Caco-2 (cell line): ENCODE measurements at regions not wholly inside any gene's neighbourhood (a gene's known extent, or its start where the extent isn't known, plus 50 kb on each side); places are given as distances from the start of the nearest gene placed in this dataset.

Experiments
- BruUV-seq: library from RNA; stranded (reverse); fragments of 400-500 nt; replicated peaks from 2 replicates; lab custom pipeline; 2021; lab: Mats Ljungman, UMichigan
- CTCF ChIA-PET: fragments of 300-600 bp; sonication (Branson Sonifier 250); formaldehyde crosslinking; loops from one replicate; lab custom pipeline; 2022; ENCODE audit warnings: antibody characterized with exemption; lab: Charles Lee
- POLR2A ChIA-PET: fragments of 300-600 bp; sonication (Branson Sonifier 250); formaldehyde crosslinking; loops from one replicate; lab custom pipeline; 2022; ENCODE audit warnings: antibody characterized with exemption; lab: Charles Lee
- DNase-seq, 2 experiments: peaks; one replicate each; pipeline versions ENCODE4 v3.0.0 to v3.0.0-alpha.2; 2020 to 2022
- H3K27me3 ChIP-seq: replicated peaks from 2 replicates; pipeline ENCODE4 v1.6.0; 2011; ENCODE audit warnings: low read length; ENCODE audit not compliant: control insufficient read depth, insufficient read depth
- H3K36me3 ChIP-seq: 2 replicates; pipeline ENCODE4 v1.5.1; 2011; ENCODE audit warnings: low read length; ENCODE audit not compliant: control insufficient read depth, insufficient read depth
- H3K4me1 ChIP-seq: fragments of 250-450 bp; sonication (Bioruptor Pico); 2 replicates; pipeline ENCODE4 v1.5.1; 2020; ENCODE audit warnings: mild to moderate bottlenecking
- H3K4me3 ChIP-seq: 2 replicates; pipeline ENCODE4 v1.5.1; 2011; ENCODE audit warnings: low read depth, mild to moderate bottlenecking, control low read depth, low read length
- H3K9me3 ChIP-seq: fragments of 250-450 bp; sonication (Bioruptor Pico); 2 replicates; pipeline ENCODE4 v1.5.1; 2020; ENCODE audit warnings: mild to moderate bottlenecking, moderate library complexity
- H3K27ac Mint-ChIP-seq: one replicate; pipeline ENCODE4 v1.8.0; 2022; ENCODE audit warnings: mixed read lengths; ENCODE audit not compliant: unreplicated experiment
- H3K27me3 Mint-ChIP-seq: one replicate; pipeline ENCODE4 v1.8.0; 2022; ENCODE audit warnings: mixed read lengths; ENCODE audit not compliant: insufficient read depth, unreplicated experiment
- H3K36me3 Mint-ChIP-seq: one replicate; pipeline ENCODE4 v1.8.0; 2022; ENCODE audit warnings: mild to moderate bottlenecking, mixed read lengths; ENCODE audit not compliant: insufficient read depth, unreplicated experiment
- H3K4me1 Mint-ChIP-seq: one replicate; pipeline ENCODE4 v1.8.0; 2022; ENCODE audit warnings: low read depth, mixed read lengths; ENCODE audit not compliant: unreplicated experiment
- H3K4me3 Mint-ChIP-seq: one replicate; pipeline ENCODE4 v1.8.0; 2022; ENCODE audit warnings: mild to moderate bottlenecking, moderate library complexity, mixed read lengths; ENCODE audit not compliant: unreplicated experiment
- H3K9me3 Mint-ChIP-seq: one replicate; pipeline ENCODE4 v1.8.0; 2022; ENCODE audit warnings: mixed read lengths; ENCODE audit not compliant: unreplicated experiment
- intact Hi-C: fragments of 100-400 bp; cut with micrococcal nuclease; formaldehyde crosslinking; loops from one replicate; pipeline ENCODE4 v1.10.0; 2022; ENCODE audit not compliant: unreplicated experiment
- TF ChIP-seq, protein P1 (sequence below), 2 experiments: fragments of 200-600 bp in 1 of 2; IDR thresholded peaks; 1 replicate in 1 of 2; 2 replicates in 1 of 2; pipeline versions ENCODE4 v1.5.1 to v1.8.0; 2011 to 2022; ENCODE audit warnings: antibody characterized with exemption in 1 of 2, control low read depth in 1 of 2, inconsistent platforms in 1 of 2, low read depth in 1 of 2, low read length in 1 of 2, mild to moderate bottlenecking in 1 of 2, moderate library complexity in 1 of 2; ENCODE audit not compliant: insufficient read depth in 1 of 2, severe bottlenecking in 1 of 2, unreplicated experiment in 1 of 2

DNA sequence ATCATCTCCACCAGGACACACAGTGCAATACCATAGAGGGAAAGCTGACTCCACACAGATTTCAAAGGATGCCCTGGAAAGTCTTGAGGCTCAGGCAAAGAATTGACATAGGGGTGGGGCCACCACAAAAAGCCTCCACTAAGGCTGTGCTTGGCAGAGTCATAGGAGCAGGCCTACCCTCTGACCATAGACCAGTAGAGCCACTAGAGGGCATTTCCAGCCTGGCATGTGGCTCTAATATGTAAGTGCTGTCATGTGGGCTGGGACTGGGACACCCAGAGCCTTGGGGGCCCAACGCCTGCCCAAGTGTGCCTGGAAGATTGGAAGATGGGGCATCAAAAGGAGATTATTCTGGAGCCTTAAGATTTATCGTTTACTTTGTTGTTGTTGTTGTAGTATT is 726.0 kb downstream of the DNAH5 start:
- TF ChIP-seq, protein P1, sequence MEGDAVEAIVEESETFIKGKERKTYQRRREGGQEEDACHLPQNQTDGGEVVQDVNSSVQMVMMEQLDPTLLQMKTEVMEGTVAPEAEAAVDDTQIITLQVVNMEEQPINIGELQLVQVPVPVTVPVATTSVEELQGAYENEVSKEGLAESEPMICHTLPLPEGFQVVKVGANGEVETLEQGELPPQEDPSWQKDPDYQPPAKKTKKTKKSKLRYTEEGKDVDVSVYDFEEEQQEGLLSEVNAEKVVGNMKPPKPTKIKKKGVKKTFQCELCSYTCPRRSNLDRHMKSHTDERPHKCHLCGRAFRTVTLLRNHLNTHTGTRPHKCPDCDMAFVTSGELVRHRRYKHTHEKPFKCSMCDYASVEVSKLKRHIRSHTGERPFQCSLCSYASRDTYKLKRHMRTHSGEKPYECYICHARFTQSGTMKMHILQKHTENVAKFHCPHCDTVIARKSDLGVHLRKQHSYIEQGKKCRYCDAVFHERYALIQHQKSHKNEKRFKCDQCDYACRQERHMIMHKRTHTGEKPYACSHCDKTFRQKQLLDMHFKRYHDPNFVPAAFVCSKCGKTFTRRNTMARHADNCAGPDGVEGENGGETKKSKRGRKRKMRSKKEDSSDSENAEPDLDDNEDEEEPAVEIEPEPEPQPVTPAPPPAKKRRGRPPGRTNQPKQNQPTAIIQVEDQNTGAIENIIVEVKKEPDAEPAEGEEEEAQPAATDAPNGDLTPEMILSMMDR (IDR thresholded peaks at IDR 0.05; ENCODE audit: insufficient read depth in 1 of 2, low read depth in 1 of 2, low read length in 1 of 2, severe bottlenecking in 1 of 2, unreplicated experiment in 1 of 2) = peak; percentile 21 to 28
- Mint-ChIP-seq H3K4me3 (no peak overlapping the region), H3K9me3 (no peaks in the 10 kb centered on the region), H3K36me3 (no peaks in the 10 kb centered on the region), H3K4me1 (no peaks in the 10 kb centered on the region), H3K27ac (no peak overlapping the region), H3K27me3 (peaks cover 3% of the 10 kb centered on the region)
- CTCF ChIA-PET = no interaction called here
- no peaks in the 10 kb centered on the region for H3K9me3 ChIP-seq
- no peaks in the 10 kb centered on the region for H3K4me1 ChIP-seq
- POLR2A ChIA-PET = no interaction called here
- BruUV-seq = no TSS peak
- intact Hi-C loops = loop anchor here (1.0 kb wide), 2 partner anchors 261 to 739 kb away; no protein-coding TSS in a partner anchor
- peak in 1 of 2 experiments; percentile 6 for DNase-seq
- H3K27me3 ChIP-seq = no peaks in the 10 kb centered on the region; the same call in 1 of the 2 replicates
- no peak overlapping the region for H3K4me3 ChIP-seq
- no peaks in the 10 kb centered on the region for H3K36me3 ChIP-seq

DNA sequence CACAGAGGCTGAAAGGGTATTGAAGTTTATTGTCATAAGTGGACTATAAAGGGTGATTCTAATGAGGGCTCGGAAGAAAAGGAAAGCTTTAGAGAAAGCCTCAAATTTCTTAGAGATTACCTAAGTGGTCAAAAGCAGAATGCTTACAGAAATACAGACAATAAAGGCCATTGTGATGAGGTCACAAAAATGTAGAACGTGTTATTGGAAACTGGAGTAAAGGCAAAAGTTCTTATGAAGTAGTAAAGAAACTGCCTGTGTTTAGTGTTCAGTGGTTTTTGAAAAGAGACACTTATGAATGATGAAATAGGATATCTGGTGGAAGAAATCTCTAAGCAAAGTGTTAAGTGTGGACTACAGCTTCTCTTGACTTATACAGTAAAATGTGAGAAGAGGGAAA is 726.9 kb downstream of the DNAH5 start:
- POLR2A ChIA-PET = no interaction called here

DNA sequence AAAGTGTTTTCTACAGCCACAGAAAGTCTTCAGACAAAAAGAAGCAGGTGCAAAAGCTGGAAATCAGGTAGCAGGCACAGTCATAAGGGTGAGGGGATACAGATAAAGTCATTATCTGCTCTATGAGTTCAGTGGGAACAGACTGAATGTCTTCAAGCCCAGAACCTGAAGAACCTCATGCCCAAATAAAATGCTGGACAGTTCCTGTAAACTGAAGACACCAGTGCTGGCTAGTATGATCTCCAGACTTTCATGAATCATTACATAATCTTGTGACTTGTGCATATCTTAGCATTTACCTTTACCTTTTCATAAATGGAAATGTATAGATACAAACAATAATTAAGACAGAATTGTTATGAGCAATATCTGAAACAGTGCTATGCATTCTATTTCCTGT is 728.7 kb downstream of the DNAH5 start:
- no peaks in the 10 kb centered on the region for H3K4me1 Mint-ChIP-seq
- DNase-seq = no peak
- no peaks in the 10 kb centered on the region for H3K36me3 Mint-ChIP-seq
- intact Hi-C loops = no loop called here
- Histone ChIP-seq H3K9me3 (no peaks in the 10 kb centered on the region), H3K27me3 (no peaks in the 10 kb centered on the region; the same call in 1 of the 2 replicates), H3K36me3 (no peaks in the 10 kb centered on the region), H3K4me1 (no peaks in the 10 kb centered on the region), H3K4me3 (no peak overlapping the region)
- ChIA-PET CTCF (no interaction called here), POLR2A (no interaction called here)
- H3K4me3 Mint-ChIP-seq = no peak overlapping the region
- TF ChIP-seq, protein P1 (IDR thresholded peaks at IDR 0.05; ENCODE audit: insufficient read depth in 1 of 2, low read depth in 1 of 2, low read length in 1 of 2, severe bottlenecking in 1 of 2, unreplicated experiment in 1 of 2) = no peak
- H3K9me3 Mint-ChIP-seq = no peaks in the 10 kb centered on the region
- no TSS peak for BruUV-seq
- peaks cover 3% of the 10 kb centered on the region for H3K27me3 Mint-ChIP-seq
- no peak overlapping the region for H3K27ac Mint-ChIP-seq

More for the DNA sequence above, 726.9 kb downstream of the DNAH5 start:
- Mint-ChIP-seq H3K9me3 (no peaks in the 10 kb centered on the region), H3K27ac (no peak overlapping the region), H3K36me3 (no peaks in the 10 kb centered on the region), H3K4me1 (no peaks in the 10 kb centered on the region), H3K27me3 (peaks cover 3% of the 10 kb centered on the region), H3K4me3 (no peak overlapping the region)
- Histone ChIP-seq H3K4me3 (no peak overlapping the region), H3K9me3 (no peaks in the 10 kb centered on the region), H3K36me3 (no peaks in the 10 kb centered on the region), H3K4me1 (no peaks in the 10 kb centered on the region), H3K27me3 (no peaks in the 10 kb centered on the region; the same call in 1 of the 2 replicates)
- intact Hi-C loops = loop anchor here (1.0 kb wide), 2 partner anchors 262 to 740 kb away; no protein-coding TSS in a partner anchor
- CTCF ChIA-PET = no interaction called here
- TF ChIP-seq, protein P1 (IDR thresholded peaks at IDR 0.05; ENCODE audit: insufficient read depth in 1 of 2, low read depth in 1 of 2, low read length in 1 of 2, severe bottlenecking in 1 of 2, unreplicated experiment in 1 of 2) = no peak
- DNase-seq = no peak
- no TSS peak for BruUV-seq
